IMR-90 (cell line): ENCODE measurements at regions not wholly inside any gene's neighbourhood (a gene's known extent, or its start where the extent isn't known, plus 50 kb on each side); places are given as distances from the start of the nearest gene placed in this dataset.

Experiments used
- ATAC-seq: fragments of 200-7000 bp; cut with Tn5 transposase; 2 replicates; pipeline ENCODE4 v1.9.1; 2020; ENCODE audit warnings: low read depth, mild to moderate bottlenecking, moderate library complexity
- BruUV-seq: library from RNA; stranded (reverse); fragments of 400-500 nt; replicated peaks from 2 replicates; lab custom pipeline; 2021; lab: Mats Ljungman, UMichigan
- CTCF ChIA-PET: fragments of 300-600 bp; formaldehyde crosslinking; extraction: SDS; loops from one replicate; lab custom pipeline; 2021; ENCODE audit warnings: antibody characterized with exemption; lab: Yijun Ruan, JAX
- POLR2A ChIA-PET: fragments of 300-600 bp; sonication (Branson Sonifier 250); formaldehyde crosslinking; loops from one replicate; lab custom pipeline; 2022; ENCODE audit warnings: antibody characterized with exemption; ENCODE audit not compliant: unreplicated experiment; lab: Charles Lee
- DNase-seq: peaks from one replicate; pipeline ENCODE4 v3.0.0; 2013
- H2AFZ ChIP-seq: replicated peaks from 2 replicates; pipeline ENCODE3; 2013; ENCODE audit warnings: low read length, mild to moderate bottlenecking; ENCODE audit not compliant: poor library complexity
- H2AK5ac ChIP-seq: 2 replicates; pipeline ENCODE4 v1.6.1; 2013; ENCODE audit warnings: low read depth, low read length, inconsistent platforms
- H2AK9ac ChIP-seq: replicated peaks from 2 replicates; pipeline ENCODE3; 2013; ENCODE audit warnings: mild to moderate bottlenecking, low read depth, low read length, moderate library complexity; ENCODE audit not compliant: poor library complexity
- H2BK120ac ChIP-seq: 2 replicates; pipeline ENCODE4 v1.6.1; 2013; ENCODE audit warnings: low read depth, low read length, inconsistent platforms
- H2BK15ac ChIP-seq: 3 replicates; pipeline ENCODE4 v1.6.1; 2013; ENCODE audit warnings: low read depth, low read length, inconsistent platforms
- H2BK20ac ChIP-seq: 2 replicates; pipeline ENCODE4 v1.6.1; 2013; ENCODE audit warnings: low read depth, mild to moderate bottlenecking, inconsistent platforms, low read length, moderate library complexity
- H2BK5ac ChIP-seq: 2 replicates; pipeline ENCODE4 v1.6.1; 2013; ENCODE audit warnings: mild to moderate bottlenecking, low read depth, low read length, inconsistent platforms; ENCODE audit not compliant: poor library complexity, severe bottlenecking
- H3K14ac ChIP-seq: replicated peaks from 2 replicates; pipeline ENCODE4 v1.6.1; 2013; ENCODE audit warnings: low read depth, low read length, inconsistent platforms
- H3K18ac ChIP-seq: 2 replicates; pipeline ENCODE4 v1.6.1; 2013; ENCODE audit warnings: low read depth, low read length, control low read depth
- H3K23ac ChIP-seq: 2 replicates; pipeline ENCODE4 v1.6.1; 2013; ENCODE audit warnings: low read depth, low read length, inconsistent platforms
- H3K27ac ChIP-seq: 2 replicates; pipeline ENCODE4 v1.5.1; 2013; ENCODE audit warnings: mild to moderate bottlenecking, control low read depth, low read length; ENCODE audit not compliant: insufficient read depth
- H3K27me3 ChIP-seq: 2 replicates; pipeline ENCODE4 v1.6.1; 2013; ENCODE audit warnings: low read length; ENCODE audit not compliant: control insufficient read depth, insufficient read depth
- H3K36me3 ChIP-seq: 2 replicates; pipeline ENCODE4 v1.6.1; 2013; ENCODE audit warnings: low read length, mixed read lengths; ENCODE audit not compliant: control insufficient read depth, insufficient read depth
- H3K4ac ChIP-seq: 2 replicates; pipeline ENCODE4 v1.6.1; 2013; ENCODE audit warnings: low read depth, low read length, inconsistent platforms
- H3K4me1 ChIP-seq: 2 replicates; pipeline ENCODE4 v1.6.1; 2013; ENCODE audit warnings: low read length, mixed read lengths; ENCODE audit not compliant: control insufficient read depth, insufficient read depth
- H3K4me2 ChIP-seq: 2 replicates; pipeline ENCODE4 v1.6.1; 2013; ENCODE audit warnings: low read depth, mild to moderate bottlenecking, control low read depth, low read length, moderate library complexity
- H3K4me3 ChIP-seq: 2 replicates; pipeline ENCODE4 v1.5.1; 2013; ENCODE audit warnings: low read depth, mild to moderate bottlenecking, control low read depth, low read length, moderate library complexity; ENCODE audit not compliant: insufficient read depth
- H3K56ac ChIP-seq: 2 replicates; pipeline ENCODE4 v1.6.1; 2013; ENCODE audit warnings: low read length, inconsistent platforms; ENCODE audit not compliant: insufficient read depth; ENCODE audit errors: extremely low read depth
- H3K79me1 ChIP-seq, 2 experiments: 2 replicates each; pipeline ENCODE4 v1.6.1; 2013; ENCODE audit warnings: low read length in 2 of 2, inconsistent platforms in 1 of 2, low read depth in 1 of 2
- H3K9ac ChIP-seq: 2 replicates; pipeline ENCODE4 v1.6.1; 2013; ENCODE audit warnings: low read depth, low read length, control low read depth
- H3K9me1 ChIP-seq: 2 replicates; pipeline ENCODE4 v1.6.1; 2013; ENCODE audit warnings: low read length, inconsistent platforms; ENCODE audit not compliant: insufficient read depth
- H3K9me3 ChIP-seq: 2 replicates; pipeline ENCODE4 v1.6.1; 2013; ENCODE audit warnings: low read length; ENCODE audit not compliant: control insufficient read depth, insufficient read depth
- H4K20me1 ChIP-seq: 2 replicates; pipeline ENCODE4 v1.6.1; 2013; ENCODE audit warnings: low read length, inconsistent platforms; ENCODE audit not compliant: insufficient read depth
- H4K5ac ChIP-seq: 2 replicates; pipeline ENCODE4 v1.6.1; 2013; ENCODE audit warnings: mild to moderate bottlenecking, low read depth, low read length, control low read depth
- H4K8ac ChIP-seq, 2 experiments: 2 replicates each; pipeline ENCODE4 v1.6.1; 2013; ENCODE audit warnings: low read depth in 2 of 2, low read length in 2 of 2, control low read depth in 1 of 2, inconsistent platforms in 1 of 2
- H4K91ac ChIP-seq: 2 replicates; pipeline ENCODE4 v1.6.1; 2013; ENCODE audit warnings: low read depth, low read length, inconsistent platforms; ENCODE audit not compliant: insufficient read depth
- BHLHE40 ChIP-seq: fragments of 150-350 bp; IDR thresholded peaks from 2 replicates; pipeline ENCODE4 v1.6.1; 2016; ENCODE audit warnings: mild to moderate bottlenecking, low read depth, low read length
- CEBPB ChIP-seq: IDR thresholded peaks from 2 replicates; pipeline ENCODE4 v1.6.1; 2012; ENCODE audit warnings: low read depth, low read length, improper control_type of control experiment
- CHD1 ChIP-seq: IDR thresholded peaks from 2 replicates; pipeline ENCODE4 v1.6.1; 2012; ENCODE audit warnings: low read depth, low read length, improper control_type of control experiment
- CTCF ChIP-seq: conservative IDR thresholded peaks from 2 replicates; pipeline ENCODE4 v1.5.1; 2012; ENCODE audit warnings: mild to moderate bottlenecking, low read depth, low read length, improper control_type of control experiment
- ELK1 ChIP-seq: fragments of 150-350 bp; IDR thresholded peaks from 2 replicates; pipeline ENCODE4 v1.6.1; 2016; ENCODE audit warnings: low read depth, mild to moderate bottlenecking, low read length, moderate library complexity, borderline replicate concordance
- FOS ChIP-seq: fragments of 150-350 bp; IDR thresholded peaks from 2 replicates; pipeline ENCODE4 v1.6.1; 2016; ENCODE audit warnings: low read depth, low read length
- MAFK ChIP-seq: IDR thresholded peaks from 2 replicates; pipeline ENCODE4 v1.6.1; 2012; ENCODE audit warnings: low read depth, low read length, improper control_type of control experiment
- MAZ ChIP-seq: IDR thresholded peaks from 2 replicates; pipeline ENCODE4 v1.6.1; 2012; ENCODE audit warnings: low read depth, mild to moderate bottlenecking, low read length, improper control_type of control experiment, moderate library complexity, borderline replicate concordance
- MXI1 ChIP-seq: IDR thresholded peaks from 2 replicates; pipeline ENCODE4 v1.6.1; 2012; ENCODE audit warnings: low read depth, mild to moderate bottlenecking, low read length, moderate library complexity, borderline replicate concordance
- NFE2L2 ChIP-seq: fragments of 150-350 bp; IDR thresholded peaks from 2 replicates; pipeline ENCODE4 v1.6.1; 2016; ENCODE audit warnings: low read depth, mild to moderate bottlenecking, low read length
- POLR2A ChIP-seq: IDR thresholded peaks from 2 replicates; pipeline ENCODE4 v1.6.1; 2012; ENCODE audit warnings: mild to moderate bottlenecking, low read depth, low read length
- RAD21 ChIP-seq: IDR thresholded peaks from 2 replicates; pipeline ENCODE4 v1.6.1; 2012; ENCODE audit warnings: low read length, improper control_type of control experiment
- RCOR1 ChIP-seq: IDR thresholded peaks from 2 replicates; pipeline ENCODE4 v1.6.1; 2012; ENCODE audit warnings: mild to moderate bottlenecking, low read length, improper control_type of control experiment; ENCODE audit not compliant: insufficient replicate concordance
- RFX5 ChIP-seq: IDR thresholded peaks from 2 replicates; pipeline ENCODE4 v1.8.0; 2012; ENCODE audit warnings: low read depth, mild to moderate bottlenecking, low read length, moderate library complexity
- SMC3 ChIP-seq: fragments of 150-350 bp; IDR thresholded peaks from 2 replicates; pipeline ENCODE4 v1.6.1; 2016; ENCODE audit warnings: low read depth, mild to moderate bottlenecking, antibody characterized with exemption, low read length, moderate library complexity
- USF2 ChIP-seq: fragments of 150-350 bp; IDR thresholded peaks from 2 replicates; pipeline ENCODE4 v1.6.1; 2017; ENCODE audit warnings: mild to moderate bottlenecking, antibody characterized with exemption, low read length, low read depth
- WGBS, 2 experiments: methylation state at CpG; one replicate each; pipeline versions ENCODE4 v1.1.5 to v1.1.7; 2013; ENCODE audit warnings: missing lambda C conversion rate in 2 of 2; ENCODE audit not compliant: insufficient read length in 1 of 2; ENCODE audit errors: extremely low coverage in 2 of 2; 5-methylcytosine and 5-hydroxymethylcytosine counted together
- dilution Hi-C: fragments of 300-500 bp; cut with HindIII; formaldehyde crosslinking; loops from one replicate; pipeline ENCODE4 v1.14.3; 2018; ENCODE audit warnings: low sequenced_read_pairs; ENCODE audit not compliant: unreplicated experiment
- in situ Hi-C: fragments of 300-500 bp; cut with MboI; formaldehyde crosslinking; loops from 3 replicates; pipeline ENCODE4 v1.14.3; 2019; ENCODE audit warnings: low sequenced_read_pairs, inconsistent platforms, mixed read lengths
- intact Hi-C: fragments of 100-400 bp; cut with micrococcal nuclease; formaldehyde crosslinking; loops from 2 replicates; pipeline ENCODE4 v1.10.0; 2022

- Histone ChIP-seq H2BK20ac (no peak overlapping the region), H3K9me1 (no peaks in the 10 kb centered on the region), H2BK120ac (no peak overlapping the region), H3K4me2 (no peak overlapping the region), H3K9me3 (no peaks in the 10 kb centered on the region), H3K4me1 (no peaks in the 10 kb centered on the region), H2BK5ac (no peak overlapping the region), H3K4me3 (no peak overlapping the region), H3K23ac (no peak overlapping the region), H3K27me3 (no peaks in the 10 kb centered on the region), H3K27ac (no peak overlapping the region), H4K91ac (no peak overlapping the region), H4K5ac (no peak overlapping the region), H3K9ac (no peak overlapping the region), H2AK9ac (no peak overlapping the region), H4K20me1 (no peaks in the 10 kb centered on the region), H3K14ac (no peak overlapping the region), H3K4ac (no peak overlapping the region), H4K8ac (no peak overlapping the region), H3K79me1 (no peaks in the 10 kb centered on the region), H2BK15ac (no peak overlapping the region), H3K36me3 (no peaks in the 10 kb centered on the region), H2AK5ac (no peak overlapping the region), H3K56ac (no peak overlapping the region), H3K18ac (no peak overlapping the region), H2AFZ (no peak overlapping the region)
- ChIA-PET POLR2A (no interaction called here), CTCF (no interaction called here)
- intact Hi-C loops = no loop called here
- TF ChIP-seq MXI1 = no peak
- TF ChIP-seq RFX5 = no peak
- TF ChIP-seq RCOR1 = no peak
- no peak for TF ChIP-seq ELK1
- no peak for TF ChIP-seq BHLHE40
- no peak for TF ChIP-seq SMC3
- TF ChIP-seq MAFK = no peak
- TF ChIP-seq MAZ = no peak
- no peak for TF ChIP-seq RAD21
- TF ChIP-seq POLR2A = no peak
- no peak for TF ChIP-seq FOS
- TF ChIP-seq NFE2L2 = no peak
- TF ChIP-seq CHD1 = no peak
- no peak for TF ChIP-seq CTCF
- no peak for TF ChIP-seq CEBPB
- no peak for TF ChIP-seq USF2
- in situ Hi-C loops = no loop called here
- DNase-seq = no peak
- no peak for ATAC-seq
- WGBS, 2 experiments = no CpG with 5 or more reads among the region's 2 CpGs
- BruUV-seq = no TSS peak
- dilution Hi-C loops = no loop called here
These were observed 1175.2 kb upstream of the DIAPH2 start for GRCh38 chrX:95509474-95509873.
